Body of pancreas (tissue), 4 donors: ENCODE measurements at regions not wholly inside any gene's neighbourhood (a gene's known extent, or its start where the extent isn't known, plus 50 kb on each side); places are given as distances from the start of the nearest gene placed in this dataset.

Experiments
- ATAC-seq: fragments of 150-250 bp; one replicate; pipeline ENCODE4 v1.9.1; 2016
- DNase-seq, 4 donors: peaks; one replicate each; pipeline ENCODE4 v3.0.0-alpha.2; 2019
- H3K27ac ChIP-seq, 4 donors: fragments of 200-600 bp; sonication (generic); 1 replicate in 3 of 4; 2 replicates in 1 of 4; pipeline versions ENCODE4 v1.5.1 to v1.6.1; 2016 to 2019; ENCODE audit warnings: mild to moderate bottlenecking in 1 of 4, mixed read lengths in 1 of 4, moderate library complexity in 1 of 4
- H3K27me3 ChIP-seq, 2 donors: fragments of 200-600 bp; sonication (generic); one replicate each; pipeline ENCODE4 v1.6.0; 2016; ENCODE audit warnings: mild to moderate bottlenecking in 1 of 2
- H3K36me3 ChIP-seq, 2 donors: fragments of 200-600 bp; sonication (generic); replicated peaks in 1 of 2; 2 replicates each; pipeline ENCODE4 v1.5.1; 2016; ENCODE audit warnings: low read depth in 2 of 2; ENCODE audit not compliant: insufficient read depth in 1 of 2
- H3K4me1 ChIP-seq: fragments of 200-600 bp; sonication (generic); one replicate; pipeline ENCODE4 v1.6.0; 2016
- H3K4me3 ChIP-seq, 2 donors: fragments of 200-600 bp; sonication (generic); 1 replicate in 1 of 2; 2 replicates in 1 of 2; pipeline ENCODE4 v1.5.1; 2016 to 2019
- H3K9me3 ChIP-seq, 3 donors: fragments of 200-600 bp; sonication (generic); 1 replicate in 2 of 3; 2 replicates in 1 of 3; pipeline ENCODE4 v1.5.1; 2016
- CTCF ChIP-seq, 7 experiments: fragments of 450-650 bp in 4 of 7; fragments of 200-600 bp in 3 of 7; sonication (generic) in 3 of 7; IDR thresholded peaks; one replicate each; pipeline ENCODE4 v1.5.1; 2016 to 2019; ENCODE audit warnings: antibody characterized with exemption in 7 of 7
- POLR2A ChIP-seq, 3 donors: fragments of 450-650 bp; IDR thresholded peaks; one replicate each; pipeline ENCODE4 v1.6.1; 2016; ENCODE audit warnings: antibody characterized with exemption in 3 of 3, mild to moderate bottlenecking in 2 of 3
- WGBS, 2 donors: methylation state at CpG; one replicate each; pipeline ENCODE4 v1.1.5; 2017; 5-methylcytosine and 5-hydroxymethylcytosine counted together
- intact Hi-C: fragments of 100-400 bp; cut with DNase I; formaldehyde crosslinking; loops from one replicate; pipeline ENCODE4 v1.15.1; 2023

GRCh38 chr15:31517711-31518110, 191.1 kb downstream of the KLF13 start:
- intact Hi-C loops = no loop called here
- Histone ChIP-seq H3K36me3 (no peaks in the 10 kb centered on the region), H3K27me3 (no peaks in the 10 kb centered on the region), H3K4me3 (no peak overlapping the region), H3K4me1 (no peaks in the 10 kb centered on the region), H3K9me3 (no peaks in the 10 kb centered on the region), H3K27ac (no peak overlapping the region)
- 89 to 98% methylated on average over 5 of the region's 5 CpGs for WGBS, 2 donors
- TF ChIP-seq POLR2A (IDR thresholded peaks at IDR 0.05) (no peak), CTCF (IDR thresholded peaks at IDR 0.05) (no peak)
- DNase-seq = no peak
- no peak for ATAC-seq

- H3K4me1 ChIP-seq = no peaks in the 10 kb centered on the region
- TF ChIP-seq CTCF (IDR thresholded peaks at IDR 0.05) = no peak
- TF ChIP-seq POLR2A (IDR thresholded peaks at IDR 0.05) = no peak
- no peaks in the 10 kb centered on the region for H3K27me3 ChIP-seq
- no peak overlapping the region for H3K4me3 ChIP-seq
- WGBS, 2 donors = 74 to 86% methylated on average over 4 of the region's 4 CpGs
- intact Hi-C loops = no loop called here
- ATAC-seq (no peak), DNase-seq (no peak)
- H3K9me3 ChIP-seq = no peaks in the 10 kb centered on the region
- H3K36me3 ChIP-seq = no peaks in the 10 kb centered on the region
- H3K27ac ChIP-seq = no peak overlapping the region
These were observed 195.4 kb downstream of the KLF13 start for GRCh38 chr15:31522028-31522427.

GRCh38 chr15:31523027-31523654, 196.5 kb downstream of the KLF13 start:
- DNase-seq (no peak), ATAC-seq (no peak)
- intact Hi-C loops = no loop called here
- TF ChIP-seq POLR2A (IDR thresholded peaks at IDR 0.05) (no peak), CTCF (IDR thresholded peaks at IDR 0.05) (no peak)
- 89 to 91% methylated on average over 6 to 10 of the region's 10 CpGs for WGBS, 2 donors
- no peak overlapping the region for H3K27ac ChIP-seq
- H3K4me1 ChIP-seq = no peaks in the 10 kb centered on the region
- H3K9me3 ChIP-seq = no peaks in the 10 kb centered on the region
- H3K4me3 ChIP-seq = no peak overlapping the region
- H3K36me3 ChIP-seq = no peaks in the 10 kb centered on the region
- H3K27me3 ChIP-seq = no peaks in the 10 kb centered on the region

GRCh38 chr15:31523655-31524049, 197.0 kb downstream of the KLF13 start:
- intact Hi-C loops = no loop called here
- no peak for DNase-seq

More at GRCh38 chr15:31523655-31524049, 197.0 kb downstream of the KLF13 start:
- ATAC-seq = no peak
- no peaks in the 10 kb centered on the region for H3K4me1 ChIP-seq
- WGBS, 2 donors = 91% methylated on average over 5 of the region's 5 CpGs; no CpG with 5 or more reads in 1 of the 2 donors
- TF ChIP-seq CTCF (IDR thresholded peaks at IDR 0.05) (no peak), POLR2A (IDR thresholded peaks at IDR 0.05) (no peak)
- no peak overlapping the region for H3K4me3 ChIP-seq
- no peaks in the 10 kb centered on the region for H3K27me3 ChIP-seq
- H3K27ac ChIP-seq = no peak overlapping the region
- H3K9me3 ChIP-seq = no peaks in the 10 kb centered on the region
- no peaks in the 10 kb centered on the region for H3K36me3 ChIP-seq
